ENCODE measurements at regions not wholly inside any gene's neighbourhood (a gene's known extent, or its start where the extent isn't known, plus 50 kb on each side); places are given as distances from the start of the nearest gene placed in this dataset.
"Not testable (repeated sequence)": the region's sequence is repeated elsewhere in the genome, so short reads cannot be mapped to it uniquely, and the experiment has no call there.

- no peak for DNase-seq
These were observed 111.8 kb downstream of the KIF26A start for GRCh38 chr14:104250175-104250574.

GRCh38 chr14:104252256-104253215 lies 114.1 kb downstream of the KIF26A start:
- no peak for DNase-seq

GRCh38 chr14:104253223-104253822 lies 114.9 kb downstream of the KIF26A start:
- no peak for DNase-seq

GRCh38 chr14:104253901-104254353 lies 115.5 kb downstream of the KIF26A start:
- DNase-seq: no peak

GRCh38 chr14:104254735-104255400 lies 116.5 kb downstream of the KIF26A start:
- no peak for DNase-seq

- DNase-seq: no peak
These were observed 117.6 kb downstream of the KIF26A start for GRCh38 chr14:104256025-104256424.

GRCh38 chr14:104262515-104263514 lies 124.4 kb downstream of the KIF26A start:
- DNase-seq: no peak

- DNase-seq: no peak
These were observed 125.4 kb downstream of the KIF26A start for GRCh38 chr14:104263675-104264358.

GRCh38 chr14:104264495-104265265 lies 126.3 kb downstream of the KIF26A start:
- DNase-seq: no peak

- DNase-seq: no peak
These were observed 127.7 kb downstream of the KIF26A start for GRCh38 chr14:104265918-104266630.

GRCh38 chr14:104266631-104267575 lies 128.5 kb downstream of the KIF26A start:
- DNase-seq: no peak

GRCh38 chr14:104267895-104268294 lies 129.5 kb downstream of the KIF26A start:
- DNase-seq: no peak

- no peak for DNase-seq
These were observed 129.9 kb downstream of the KIF26A start for GRCh38 chr14:104268295-104268694.

GRCh38 chr14:104268725-104269436 lies 130.5 kb downstream of the KIF26A start:
- no peak for DNase-seq

- not testable (repeated sequence) for DNase-seq
These were observed 131.3 kb downstream of the KIF26A start for GRCh38 chr14:104269511-104270241.

- DNase-seq: no peak
These were observed 133.0 kb downstream of the KIF26A start for GRCh38 chr14:104271391-104271790.

- no peak for DNase-seq
These were observed 136.4 kb downstream of the KIF26A start for GRCh38 chr14:104274806-104275205.

Measured in activated CD4-positive, alpha-beta T cell treated with anti-CD3 and anti-CD28 coated beads for 48 hours (primary cell).